H9 (cell line): ENCODE measurements at regions not wholly inside any gene's neighbourhood (a gene's known extent, or its start where the extent isn't known, plus 50 kb on each side); places are given as distances from the start of the nearest gene placed in this dataset.

Experiments used
- DNase-seq: peaks from one replicate; pipeline ENCODE4 v3.0.0-alpha.2; 2017
- H2AFZ ChIP-seq: one replicate; pipeline ENCODE4 v1.6.1; 2013; ENCODE audit warnings: mild to moderate bottlenecking, low read length, control low read depth, moderate library complexity
- H2AK5ac ChIP-seq: 2 replicates; pipeline ENCODE4 v1.6.1; 2013; ENCODE audit warnings: low read length, control low read depth, mixed read lengths; ENCODE audit not compliant: insufficient read length
- H2BK120ac ChIP-seq: one replicate; pipeline ENCODE4 v1.6.1; 2013; ENCODE audit warnings: low read depth, mild to moderate bottlenecking, low read length, control low read depth, inconsistent platforms; ENCODE audit not compliant: poor library complexity, severe bottlenecking
- H2BK12ac ChIP-seq: 2 replicates; pipeline ENCODE4 v1.6.1; 2013; ENCODE audit warnings: low read length, control low read depth, mixed read lengths, low read depth; ENCODE audit not compliant: insufficient read length
- H2BK15ac ChIP-seq: 2 replicates; pipeline ENCODE4 v1.6.1; 2013; ENCODE audit warnings: low read depth, low read length, control low read depth
- H2BK20ac ChIP-seq: one replicate; pipeline ENCODE4 v1.6.1; 2013; ENCODE audit warnings: low read depth, mild to moderate bottlenecking, low read length, control low read depth, inconsistent platforms; ENCODE audit not compliant: poor library complexity, severe bottlenecking
- H2BK5ac ChIP-seq: 2 replicates; pipeline ENCODE4 v1.6.1; 2013; ENCODE audit warnings: low read length, control low read depth, mixed read lengths; ENCODE audit not compliant: insufficient read length
- H3K14ac ChIP-seq: 2 replicates; pipeline ENCODE4 v1.6.1; 2013; ENCODE audit warnings: low read length, control low read depth; ENCODE audit not compliant: insufficient read depth
- H3K18ac ChIP-seq: 2 replicates; pipeline ENCODE4 v1.6.1; 2013; ENCODE audit warnings: low read depth, mild to moderate bottlenecking, mixed read lengths, low read length, control low read depth; ENCODE audit not compliant: insufficient read length
- H3K23ac ChIP-seq: 2 replicates; pipeline ENCODE4 v1.6.1; 2013; ENCODE audit warnings: low read length, control low read depth, mixed read lengths, low read depth; ENCODE audit not compliant: insufficient read length
- H3K23me2 ChIP-seq: 2 replicates; pipeline ENCODE4 v1.6.1; 2013; ENCODE audit warnings: low read depth, mild to moderate bottlenecking, mixed read lengths, low read length, control low read depth; ENCODE audit not compliant: insufficient read length, poor library complexity, severe bottlenecking
- H3K27ac ChIP-seq: 2 replicates; pipeline ENCODE4 v1.5.1; 2013; ENCODE audit warnings: low read length, control low read depth, mixed read lengths, low read depth; ENCODE audit not compliant: insufficient read length
- H3K27me3 ChIP-seq: 2 replicates; pipeline ENCODE4 v1.6.1; 2013; ENCODE audit warnings: low read length, control low read depth, inconsistent platforms; ENCODE audit not compliant: insufficient read depth
- H3K4ac ChIP-seq: 2 replicates; pipeline ENCODE4 v1.6.1; 2013; ENCODE audit warnings: low read depth, mild to moderate bottlenecking, control low read depth, inconsistent platforms, low read length, moderate library complexity
- H3K4me1 ChIP-seq: 2 replicates; pipeline ENCODE4 v1.6.1; 2013; ENCODE audit warnings: low read length, control low read depth, inconsistent platforms; ENCODE audit not compliant: insufficient read depth
- H3K4me2 ChIP-seq: 2 replicates; pipeline ENCODE4 v1.6.1; 2013; ENCODE audit warnings: low read length, control low read depth, mixed read lengths; ENCODE audit not compliant: insufficient read length, insufficient read depth
- H3K56ac ChIP-seq: 2 replicates; pipeline ENCODE4 v1.6.1; 2013; ENCODE audit warnings: low read depth, mild to moderate bottlenecking, mixed read lengths, low read length, control low read depth; ENCODE audit not compliant: insufficient read length
- H3K79me1 ChIP-seq: 2 replicates; pipeline ENCODE4 v1.6.1; 2013; ENCODE audit warnings: low read depth, mild to moderate bottlenecking, moderate library complexity, low read length, control low read depth, inconsistent platforms; ENCODE audit not compliant: insufficient read depth, poor library complexity, severe bottlenecking
- H3K79me2 ChIP-seq: 2 replicates; pipeline ENCODE4 v1.6.1; 2013; ENCODE audit warnings: low read length, control low read depth, inconsistent platforms; ENCODE audit not compliant: insufficient read depth
- H3K9ac ChIP-seq: 2 replicates; pipeline ENCODE4 v1.6.1; 2013; ENCODE audit warnings: low read length, control low read depth, mixed read lengths; ENCODE audit not compliant: insufficient read length; ENCODE audit errors: extremely low read depth
- H3K9me3 ChIP-seq: one replicate; pipeline ENCODE4 v1.6.1; 2013; ENCODE audit warnings: low read depth, low read length, inconsistent platforms; ENCODE audit not compliant: control insufficient read depth
- H3T11ph ChIP-seq: one replicate; pipeline ENCODE4 v1.6.1; 2013; ENCODE audit warnings: mild to moderate bottlenecking, low read length, control low read depth, inconsistent platforms
- H4K20me1 ChIP-seq: one replicate; pipeline ENCODE4 v1.6.1; 2013; ENCODE audit not compliant: control insufficient read depth, insufficient read length, insufficient read depth
- H4K5ac ChIP-seq: 2 replicates; pipeline ENCODE4 v1.6.1; 2013; ENCODE audit warnings: low read depth, mild to moderate bottlenecking, mixed read lengths, low read length, control low read depth; ENCODE audit not compliant: insufficient read length
- H4K8ac ChIP-seq: replicated peaks from 2 replicates; pipeline ENCODE4 v1.6.1; 2013; ENCODE audit warnings: low read length, control low read depth, mixed read lengths, low read depth; ENCODE audit not compliant: insufficient read length
- H4K91ac ChIP-seq: 2 replicates; pipeline ENCODE4 v1.6.1; 2013; ENCODE audit warnings: low read depth, mild to moderate bottlenecking, moderate library complexity, mixed read lengths, low read length, control low read depth; ENCODE audit not compliant: insufficient read length
- H3K27ac Mint-ChIP-seq, 3 experiments: 2 replicates in 2 of 3; 3 replicates in 1 of 3; pipeline ENCODE4 v1.8.0; 2020 to 2021; ENCODE audit warnings: mixed read lengths in 3 of 3, mild to moderate bottlenecking in 1 of 3, moderate library complexity in 1 of 3
- H3K27me3 Mint-ChIP-seq: 2 replicates; pipeline ENCODE4 v1.8.0; 2021; ENCODE audit warnings: low read depth, mild to moderate bottlenecking, moderate library complexity, mixed read lengths
- H3K36me3 Mint-ChIP-seq, 3 experiments: 2 replicates in 2 of 3; 3 replicates in 1 of 3; pipeline ENCODE4 v1.8.0; 2020 to 2021; ENCODE audit warnings: low read depth in 3 of 3, mixed read lengths in 3 of 3; ENCODE audit not compliant: insufficient read depth in 1 of 3
- H3K4me1 Mint-ChIP-seq, 2 experiments: 2 replicates each; pipeline ENCODE4 v1.8.0; 2020; ENCODE audit warnings: mixed read lengths in 2 of 2
- H3K4me3 Mint-ChIP-seq, 2 experiments: 2 replicates in 1 of 2; 3 replicates in 1 of 2; pipeline ENCODE4 v1.8.0; 2020 to 2021; ENCODE audit warnings: mild to moderate bottlenecking in 2 of 2, mixed read lengths in 2 of 2, moderate library complexity in 1 of 2
- H3K9me3 Mint-ChIP-seq, 2 experiments: 2 replicates in 1 of 2; 3 replicates in 1 of 2; pipeline ENCODE4 v1.8.0; 2020; ENCODE audit warnings: mild to moderate bottlenecking in 2 of 2, mixed read lengths in 2 of 2, moderate library complexity in 1 of 2
- CTCF ChIP-seq: fragments of 200-600 bp; sonication (generic); conservative IDR thresholded peaks from 3 replicates; pipeline ENCODE4 v1.8.0; 2021; ENCODE audit warnings: antibody characterized with exemption, mild to moderate bottlenecking
- WGBS: extraction: QIAGEN DNeasy Blood & Tissue Kit; methylation state at CpG from one replicate; pipeline ENCODE4 v1.1.7; 2013; ENCODE audit warnings: missing lambda C conversion rate, low lambda C conversion rate, mixed read lengths; ENCODE audit not compliant: insufficient read length; ENCODE audit errors: extremely low coverage; 5-methylcytosine and 5-hydroxymethylcytosine counted together

GRCh38 chr12:91885851-91886731 is 259.6 kb downstream of the BTG1 start:
- H3K4ac ChIP-seq: no peak overlapping the region
- DNase-seq: no peak
- no peak overlapping the region for H2BK20ac ChIP-seq
- no peaks in the 10 kb centered on the region for H3K79me1 ChIP-seq
- no peaks in the 10 kb centered on the region for H3K27me3 ChIP-seq
- no peak overlapping the region for H2BK15ac ChIP-seq
- no peak overlapping the region for H2BK120ac ChIP-seq
- no peak overlapping the region for H3K4me2 ChIP-seq
- no CpG with 5 or more reads among the region's 5 CpGs for WGBS
- no peak overlapping the region for H4K5ac ChIP-seq
- TF ChIP-seq CTCF: no peak
- H3K27ac Mint-ChIP-seq: no peak overlapping the region
- no peak overlapping the region for H4K91ac ChIP-seq
- no peak overlapping the region for H4K8ac ChIP-seq
- H3K4me3 Mint-ChIP-seq: no peak overlapping the region
- no peaks in the 10 kb centered on the region for H3K23me2 ChIP-seq
- no peak overlapping the region for H3K27ac ChIP-seq
- no peaks in the 10 kb centered on the region for H3K79me2 ChIP-seq
- no peak overlapping the region for H3K9ac ChIP-seq
- no peaks in the 10 kb centered on the region for H3K27me3 Mint-ChIP-seq
- H2AFZ ChIP-seq: no peak overlapping the region
- no peak overlapping the region for H2BK5ac ChIP-seq
- no peaks in the 10 kb centered on the region; a peak in 1 of 7 replicates for H3K36me3 Mint-ChIP-seq
- H3K4me1 ChIP-seq: no peaks in the 10 kb centered on the region
- H3K9me3 Mint-ChIP-seq: no peaks in the 10 kb centered on the region
- no peak overlapping the region for H3K14ac ChIP-seq
- H3K9me3 ChIP-seq: no peaks in the 10 kb centered on the region
- H2AK5ac ChIP-seq: no peak overlapping the region
- no peak overlapping the region for H3T11ph ChIP-seq
- no peak overlapping the region for H3K23ac ChIP-seq
- no peak overlapping the region for H3K18ac ChIP-seq
- no peak overlapping the region for H2BK12ac ChIP-seq
- no peak overlapping the region for H3K56ac ChIP-seq
- H3K4me1 Mint-ChIP-seq: no peaks in the 10 kb centered on the region
- no peaks in the 10 kb centered on the region for H4K20me1 ChIP-seq
